C4-2B (cell line): ENCODE measurements at regions not wholly inside any gene's neighbourhood (a gene's known extent, or its start where the extent isn't known, plus 50 kb on each side); places are given as distances from the start of the nearest gene placed in this dataset.

Experiments used
- H3K27ac ChIP-seq: fragments of 450-650 bp; 2 replicates; pipeline ENCODE4 v1.5.1; 2017
- CTCF ChIP-seq: fragments of 450-650 bp; conservative IDR thresholded peaks from 2 replicates; pipeline ENCODE4 v1.5.1; 2017; ENCODE audit warnings: mild to moderate bottlenecking
- ZFX ChIP-seq: fragments of 450-650 bp; IDR thresholded peaks from 2 replicates; pipeline ENCODE4 v1.6.1; 2017

DNA sequence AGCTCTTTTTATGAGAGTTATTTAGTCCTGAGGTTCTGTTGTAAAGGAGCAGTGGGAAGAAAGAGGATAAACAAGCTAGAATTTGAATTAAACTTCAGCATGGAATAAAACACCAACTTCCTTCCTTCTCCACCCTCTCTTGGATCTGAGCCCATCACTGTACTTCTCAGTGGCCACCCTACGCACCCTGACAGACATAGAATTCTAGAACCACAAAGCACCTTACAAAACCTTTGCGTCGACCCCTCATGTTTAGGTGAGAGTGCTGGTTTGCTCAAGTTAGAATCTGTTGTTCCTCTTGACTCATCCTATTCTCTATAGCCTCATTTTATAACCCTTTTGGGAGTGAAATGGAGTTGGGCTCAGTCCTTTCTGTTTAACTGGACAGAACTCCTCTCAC lies 84.6 kb upstream of the RPL34 start:
- TF ChIP-seq CTCF (no peak), ZFX (no peak)
- H3K27ac ChIP-seq: no peak overlapping the region

DNA sequence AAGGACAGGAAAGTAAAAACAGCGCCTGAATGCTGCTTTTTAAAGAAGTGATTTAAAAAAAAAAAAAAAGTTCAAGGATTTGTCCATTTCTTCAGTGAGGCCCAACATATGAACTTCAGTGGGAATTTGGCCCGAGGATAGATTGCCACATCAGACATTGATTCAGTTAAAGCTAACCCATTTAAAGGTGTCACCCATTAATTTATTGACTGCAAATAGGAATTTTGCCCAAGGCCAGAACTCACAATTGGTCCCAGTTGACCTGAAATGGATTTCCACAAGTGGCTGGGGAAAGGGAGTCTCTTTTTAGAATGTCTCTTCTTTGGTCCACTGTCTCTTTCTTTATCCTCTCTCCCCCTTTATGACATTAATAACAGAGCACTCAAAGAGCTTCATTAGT lies 86.5 kb upstream of the RPL34 start:
- no peak overlapping the region for H3K27ac ChIP-seq
- TF ChIP-seq ZFX: no peak
- TF ChIP-seq CTCF: no peak

DNA sequence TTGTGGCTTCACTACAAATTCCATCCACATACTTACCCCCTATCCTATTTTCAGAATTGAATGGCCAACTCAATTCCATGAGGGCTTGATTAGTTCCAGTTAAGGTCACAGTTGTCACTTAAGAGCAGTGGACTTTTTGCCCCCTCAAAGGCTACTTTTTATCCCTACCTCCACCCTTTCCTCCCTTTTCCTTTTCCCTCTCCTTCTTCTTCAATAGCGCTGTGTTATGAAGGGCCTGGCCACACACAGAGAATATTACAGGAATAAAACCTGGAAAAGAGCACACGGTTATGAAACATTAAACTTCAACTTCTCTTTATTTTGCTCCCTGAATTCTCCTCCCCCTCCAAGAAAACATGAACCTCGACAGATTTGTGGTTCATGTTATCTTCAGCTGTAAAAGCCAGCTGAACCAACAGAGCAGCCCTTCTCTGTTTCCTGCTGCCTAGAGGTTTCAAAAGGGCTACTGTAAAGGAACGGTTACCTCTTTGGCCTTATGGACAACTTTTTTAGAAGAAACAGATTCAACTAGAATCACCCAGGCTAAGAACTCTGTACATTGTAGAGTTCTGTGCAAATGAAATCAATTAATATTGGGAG lies 87.0 kb upstream of the RPL34 start:
- no peak overlapping the region for H3K27ac ChIP-seq
- TF ChIP-seq ZFX: no peak
- TF ChIP-seq CTCF: no peak

GRCh38 chr4:108532738-108533137 lies 87.6 kb upstream of the RPL34 start:
- TF ChIP-seq ZFX: no peak
- no peak for TF ChIP-seq CTCF
- H3K27ac ChIP-seq: no peak overlapping the region

DNA sequence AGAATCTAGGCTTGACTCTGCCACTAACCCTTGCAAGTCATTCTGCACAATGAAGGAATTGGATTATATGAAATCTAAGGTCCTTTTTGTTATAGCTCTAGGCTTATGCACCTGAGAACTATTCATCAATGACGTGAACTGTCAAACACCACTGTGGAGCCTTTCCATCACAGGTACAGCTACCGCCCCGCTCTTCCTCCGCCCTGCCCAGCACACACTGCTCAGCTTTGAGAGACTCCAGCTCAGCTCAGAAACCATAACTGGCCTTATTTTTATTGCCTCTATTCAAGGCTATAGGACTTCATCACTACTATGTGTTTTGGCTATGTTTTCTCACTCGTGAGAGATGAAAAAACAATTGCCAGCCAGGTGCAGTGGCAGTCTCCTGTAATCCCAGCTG lies 88.2 kb upstream of the RPL34 start:
- no peak for TF ChIP-seq ZFX
- TF ChIP-seq CTCF: no peak
- H3K27ac ChIP-seq: no peak overlapping the region

GRCh38 chr4:108531461-108531860 lies 88.9 kb upstream of the RPL34 start:
- H3K27ac ChIP-seq: no peak overlapping the region
- no peak for TF ChIP-seq ZFX
- no peak for TF ChIP-seq CTCF

- TF ChIP-seq ZFX: no peak
- TF ChIP-seq CTCF: no peak
- H3K27ac ChIP-seq: no peak overlapping the region
Measured at GRCh38 chr4:108529984-108530905, 90.1 kb upstream of the RPL34 start.
